GM23338 (cell line): ENCODE measurements at regions not wholly inside any gene's neighbourhood (a gene's known extent, or its start where the extent isn't known, plus 50 kb on each side); places are given as distances from the start of the nearest gene placed in this dataset.

Source experiments
- ATAC-seq: fragments of 200-7000 bp; cut with Tn5 transposase; 3 replicates; pipeline ENCODE4 v1.9.1; 2020
- DNase-seq: peaks from one replicate; pipeline ENCODE4 v3.0.0-alpha.2; 2015; ENCODE audit warnings: low spot score
- H2AFZ ChIP-seq: fragments of 200-600 bp; sonication (generic); 2 replicates; pipeline ENCODE4 v1.8.0; 2016; ENCODE audit warnings: antibody characterized with exemption, mild to moderate bottlenecking, moderate library complexity
- H3F3A ChIP-seq: fragments of 200-600 bp; sonication (generic); replicated peaks from 2 replicates; pipeline ENCODE4 v1.8.0; 2017; ENCODE audit warnings: antibody characterized with exemption, mixed run types, low read depth
- H3K27ac ChIP-seq: fragments of 200-600 bp; sonication (generic); 2 replicates; pipeline ENCODE4 v1.6.1; 2016; ENCODE audit warnings: low read depth
- H3K27me3 ChIP-seq: fragments of 200-600 bp; sonication (generic); 2 replicates; pipeline ENCODE4 v1.8.0; 2016; ENCODE audit warnings: mild to moderate bottlenecking, mixed run types, moderate library complexity; ENCODE audit not compliant: insufficient read depth
- H3K36me3 ChIP-seq: fragments of 200-600 bp; sonication (generic); 2 replicates; pipeline ENCODE4 v1.8.0; 2016; ENCODE audit warnings: mild to moderate bottlenecking; ENCODE audit not compliant: insufficient read depth
- H3K4me1 ChIP-seq: fragments of 200-600 bp; sonication (generic); 2 replicates; pipeline ENCODE4 v1.8.0; 2016; ENCODE audit warnings: mild to moderate bottlenecking, moderate library complexity; ENCODE audit not compliant: insufficient read depth
- H3K4me2 ChIP-seq: fragments of 200-600 bp; sonication (generic); 2 replicates; pipeline ENCODE4 v1.7.1; 2017; ENCODE audit warnings: mixed run types
- H3K4me3 ChIP-seq: fragments of 200-600 bp; sonication (generic); 2 replicates; pipeline ENCODE4 v1.6.1; 2016; ENCODE audit warnings: mixed run types
- H3K79me2 ChIP-seq: fragments of 200-600 bp; sonication (generic); replicated peaks from 2 replicates; pipeline ENCODE4 v1.8.0; 2017; ENCODE audit warnings: mild to moderate bottlenecking; ENCODE audit not compliant: insufficient read depth
- H3K9me2 ChIP-seq: fragments of 200-600 bp; sonication (generic); 2 replicates; pipeline ENCODE4 v1.8.0; 2017; ENCODE audit not compliant: insufficient read depth
- H4K20me1 ChIP-seq: fragments of 200-600 bp; sonication (generic); replicated peaks from 2 replicates; pipeline ENCODE4 v1.8.0; 2017; ENCODE audit warnings: mild to moderate bottlenecking; ENCODE audit not compliant: insufficient read depth
- H3K27ac Mint-ChIP-seq: 2 replicates; pipeline ENCODE4 v1.8.0; 2020; ENCODE audit warnings: inconsistent platforms, mild to moderate bottlenecking, moderate library complexity, mixed read lengths
- H3K27me3 Mint-ChIP-seq: 3 replicates; pipeline ENCODE4 v1.8.0; 2022; ENCODE audit warnings: low read depth, mild to moderate bottlenecking, moderate library complexity, mixed read lengths, inconsistent platforms; ENCODE audit not compliant: insufficient read depth, poor library complexity
- H3K36me3 Mint-ChIP-seq: 3 replicates; pipeline ENCODE4 v1.8.0; 2021; ENCODE audit warnings: low read depth, mild to moderate bottlenecking, inconsistent platforms, moderate library complexity, mixed read lengths
- H3K4me1 Mint-ChIP-seq: 3 replicates; pipeline ENCODE4 v1.8.0; 2020; ENCODE audit warnings: mild to moderate bottlenecking, inconsistent platforms, mixed read lengths
- H3K4me3 Mint-ChIP-seq: 3 replicates; pipeline ENCODE4 v1.8.0; 2021; ENCODE audit warnings: moderate library complexity, mild to moderate bottlenecking, inconsistent platforms, mixed read lengths
- H3K9me3 Mint-ChIP-seq: 3 replicates; pipeline ENCODE4 v1.8.0; 2020; ENCODE audit warnings: moderate library complexity, mild to moderate bottlenecking, inconsistent platforms, mixed read lengths
- CREB1 ChIP-seq: fragments of 250-450 bp; sonication (Bioruptor Pico); IDR thresholded peaks from 2 replicates; pipeline ENCODE4 v1.5.0; 2020; ENCODE audit warnings: low read depth, mild to moderate bottlenecking, moderate library complexity
- EZH2 ChIP-seq: fragments of 200-600 bp; sonication (generic); IDR thresholded peaks from one replicate; pipeline ENCODE4 v1.8.0; 2017; ENCODE audit warnings: antibody characterized with exemption, mild to moderate bottlenecking, low read depth; ENCODE audit not compliant: unreplicated experiment
- EZH2phosphoT487 ChIP-seq: fragments of 200-600 bp; sonication (generic); IDR thresholded peaks from one replicate; pipeline ENCODE4 v1.8.1; 2018; ENCODE audit warnings: antibody characterized with exemption; ENCODE audit not compliant: unreplicated experiment
- JUNB ChIP-seq: IDR thresholded peaks from one replicate; pipeline ENCODE4 v1.6.1; 2016; ENCODE audit warnings: antibody characterized with exemption; ENCODE audit not compliant: unreplicated experiment
- NANOG ChIP-seq: IDR thresholded peaks from 2 replicates; pipeline ENCODE4 v1.6.1; 2016; ENCODE audit warnings: antibody characterized with exemption, borderline replicate concordance
- POLR2AphosphoS5 ChIP-seq: IDR thresholded peaks from 2 replicates; pipeline ENCODE4 v1.6.1; 2016; ENCODE audit warnings: antibody characterized with exemption, low read depth
- STAT1 ChIP-seq: IDR thresholded peaks from one replicate; pipeline ENCODE4 v1.6.1; 2016; ENCODE audit warnings: antibody characterized with exemption; ENCODE audit not compliant: unreplicated experiment
- ZNF114 ChIP-seq: fragments of 250-450 bp; sonication (Bioruptor Pico); IDR thresholded peaks from 2 replicates; pipeline ENCODE4 v1.5.0; 2020; ENCODE audit warnings: mild to moderate bottlenecking, moderate library complexity
- ZNF331 ChIP-seq: fragments of 250-450 bp; sonication (Bioruptor Pico); IDR thresholded peaks from 2 replicates; pipeline ENCODE4 v1.5.0; 2020; ENCODE audit warnings: low read depth, mild to moderate bottlenecking, moderate library complexity
- TF ChIP-seq, protein P1 (sequence below): IDR thresholded peaks from one replicate; pipeline ENCODE4 v1.6.1; 2018; ENCODE audit warnings: antibody characterized with exemption; ENCODE audit not compliant: unreplicated experiment
- TF ChIP-seq, protein P2 (sequence below), 2 experiments: fragments of 200-600 bp in 1 of 2; sonication (generic) in 1 of 2; conservative IDR thresholded peaks; 2 replicates each; pipeline versions ENCODE4 v1.5.1 to v1.6.1; 2016 to 2017; ENCODE audit warnings: antibody characterized with exemption in 2 of 2, low read depth in 2 of 2, mild to moderate bottlenecking in 2 of 2, moderate library complexity in 1 of 2
- TF ChIP-seq, protein P3 (sequence below): fragments of 250-450 bp; sonication (Bioruptor Pico); IDR thresholded peaks from 2 replicates; pipeline ENCODE4 v1.5.0; 2020; ENCODE audit warnings: mild to moderate bottlenecking, moderate library complexity
- TF ChIP-seq, protein P4 (sequence below): IDR thresholded peaks from 2 replicates; pipeline ENCODE4 v1.6.1; 2016; ENCODE audit warnings: antibody characterized with exemption

DNA sequence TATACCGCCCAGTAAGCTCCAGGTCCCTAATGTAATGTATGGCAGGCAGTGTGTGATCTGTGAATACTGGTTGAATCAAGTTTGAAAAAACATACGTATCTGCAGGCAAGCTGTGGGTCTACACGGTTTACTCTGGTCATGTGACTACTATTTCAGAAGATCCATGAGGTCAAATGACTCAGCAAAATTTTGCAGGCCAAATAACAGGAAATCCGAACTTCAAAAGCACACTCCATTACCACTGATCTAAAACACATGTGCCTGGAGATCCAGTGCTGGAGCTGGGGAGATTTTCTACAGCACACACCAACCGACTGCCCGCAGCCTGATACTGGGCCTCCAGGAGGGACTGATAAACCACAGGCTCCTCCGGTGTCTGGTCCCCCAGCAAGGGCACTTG is 64.5 kb upstream of the SLC44A3 start:
- ATAC-seq (no peak), DNase-seq (no peak)
- Mint-ChIP-seq H3K9me3 (peaks cover 8% of the 10 kb centered on the region; the same call in 2 of the 3 replicates), H3K27me3 (no peaks in the 10 kb centered on the region), H3K27ac (peak overlapping the region; percentile 11; the same call in 1 of the 2 replicates), H3K4me1 (peaks cover 12% of the 10 kb centered on the region), H3K36me3 (no peaks in the 10 kb centered on the region), H3K4me3 (no peak overlapping the region)
- H3K27me3 ChIP-seq: no peaks in the 10 kb centered on the region
- H3K27ac ChIP-seq: no peak overlapping the region
- no peak overlapping the region for H3K4me3 ChIP-seq
- no peaks in the 10 kb centered on the region for H4K20me1 ChIP-seq
- H3F3A ChIP-seq: no peaks in the 10 kb centered on the region
- TF ChIP-seq, protein P1, sequence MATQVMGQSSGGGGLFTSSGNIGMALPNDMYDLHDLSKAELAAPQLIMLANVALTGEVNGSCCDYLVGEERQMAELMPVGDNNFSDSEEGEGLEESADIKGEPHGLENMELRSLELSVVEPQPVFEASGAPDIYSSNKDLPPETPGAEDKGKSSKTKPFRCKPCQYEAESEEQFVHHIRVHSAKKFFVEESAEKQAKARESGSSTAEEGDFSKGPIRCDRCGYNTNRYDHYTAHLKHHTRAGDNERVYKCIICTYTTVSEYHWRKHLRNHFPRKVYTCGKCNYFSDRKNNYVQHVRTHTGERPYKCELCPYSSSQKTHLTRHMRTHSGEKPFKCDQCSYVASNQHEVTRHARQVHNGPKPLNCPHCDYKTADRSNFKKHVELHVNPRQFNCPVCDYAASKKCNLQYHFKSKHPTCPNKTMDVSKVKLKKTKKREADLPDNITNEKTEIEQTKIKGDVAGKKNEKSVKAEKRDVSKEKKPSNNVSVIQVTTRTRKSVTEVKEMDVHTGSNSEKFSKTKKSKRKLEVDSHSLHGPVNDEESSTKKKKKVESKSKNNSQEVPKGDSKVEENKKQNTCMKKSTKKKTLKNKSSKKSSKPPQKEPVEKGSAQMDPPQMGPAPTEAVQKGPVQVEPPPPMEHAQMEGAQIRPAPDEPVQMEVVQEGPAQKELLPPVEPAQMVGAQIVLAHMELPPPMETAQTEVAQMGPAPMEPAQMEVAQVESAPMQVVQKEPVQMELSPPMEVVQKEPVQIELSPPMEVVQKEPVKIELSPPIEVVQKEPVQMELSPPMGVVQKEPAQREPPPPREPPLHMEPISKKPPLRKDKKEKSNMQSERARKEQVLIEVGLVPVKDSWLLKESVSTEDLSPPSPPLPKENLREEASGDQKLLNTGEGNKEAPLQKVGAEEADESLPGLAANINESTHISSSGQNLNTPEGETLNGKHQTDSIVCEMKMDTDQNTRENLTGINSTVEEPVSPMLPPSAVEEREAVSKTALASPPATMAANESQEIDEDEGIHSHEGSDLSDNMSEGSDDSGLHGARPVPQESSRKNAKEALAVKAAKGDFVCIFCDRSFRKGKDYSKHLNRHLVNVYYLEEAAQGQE: no peak
- TF ChIP-seq, protein P2, sequence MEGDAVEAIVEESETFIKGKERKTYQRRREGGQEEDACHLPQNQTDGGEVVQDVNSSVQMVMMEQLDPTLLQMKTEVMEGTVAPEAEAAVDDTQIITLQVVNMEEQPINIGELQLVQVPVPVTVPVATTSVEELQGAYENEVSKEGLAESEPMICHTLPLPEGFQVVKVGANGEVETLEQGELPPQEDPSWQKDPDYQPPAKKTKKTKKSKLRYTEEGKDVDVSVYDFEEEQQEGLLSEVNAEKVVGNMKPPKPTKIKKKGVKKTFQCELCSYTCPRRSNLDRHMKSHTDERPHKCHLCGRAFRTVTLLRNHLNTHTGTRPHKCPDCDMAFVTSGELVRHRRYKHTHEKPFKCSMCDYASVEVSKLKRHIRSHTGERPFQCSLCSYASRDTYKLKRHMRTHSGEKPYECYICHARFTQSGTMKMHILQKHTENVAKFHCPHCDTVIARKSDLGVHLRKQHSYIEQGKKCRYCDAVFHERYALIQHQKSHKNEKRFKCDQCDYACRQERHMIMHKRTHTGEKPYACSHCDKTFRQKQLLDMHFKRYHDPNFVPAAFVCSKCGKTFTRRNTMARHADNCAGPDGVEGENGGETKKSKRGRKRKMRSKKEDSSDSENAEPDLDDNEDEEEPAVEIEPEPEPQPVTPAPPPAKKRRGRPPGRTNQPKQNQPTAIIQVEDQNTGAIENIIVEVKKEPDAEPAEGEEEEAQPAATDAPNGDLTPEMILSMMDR (conservative IDR thresholded peaks at IDR 0.05; ENCODE audit: low read depth in 2 of 2): no peak
- TF ChIP-seq NANOG (no peak), POLR2AphosphoS5 (no peak), EZH2 (no peak), ZNF331 (CRISPR knock-in tag) (no peak), JUNB (no peak), EZH2phosphoT487 (no peak), ZNF114 (CRISPR knock-in tag) (no peak), STAT1 (no peak), CREB1 (CRISPR knock-in tag) (no peak)
- TF ChIP-seq, protein P3, sequence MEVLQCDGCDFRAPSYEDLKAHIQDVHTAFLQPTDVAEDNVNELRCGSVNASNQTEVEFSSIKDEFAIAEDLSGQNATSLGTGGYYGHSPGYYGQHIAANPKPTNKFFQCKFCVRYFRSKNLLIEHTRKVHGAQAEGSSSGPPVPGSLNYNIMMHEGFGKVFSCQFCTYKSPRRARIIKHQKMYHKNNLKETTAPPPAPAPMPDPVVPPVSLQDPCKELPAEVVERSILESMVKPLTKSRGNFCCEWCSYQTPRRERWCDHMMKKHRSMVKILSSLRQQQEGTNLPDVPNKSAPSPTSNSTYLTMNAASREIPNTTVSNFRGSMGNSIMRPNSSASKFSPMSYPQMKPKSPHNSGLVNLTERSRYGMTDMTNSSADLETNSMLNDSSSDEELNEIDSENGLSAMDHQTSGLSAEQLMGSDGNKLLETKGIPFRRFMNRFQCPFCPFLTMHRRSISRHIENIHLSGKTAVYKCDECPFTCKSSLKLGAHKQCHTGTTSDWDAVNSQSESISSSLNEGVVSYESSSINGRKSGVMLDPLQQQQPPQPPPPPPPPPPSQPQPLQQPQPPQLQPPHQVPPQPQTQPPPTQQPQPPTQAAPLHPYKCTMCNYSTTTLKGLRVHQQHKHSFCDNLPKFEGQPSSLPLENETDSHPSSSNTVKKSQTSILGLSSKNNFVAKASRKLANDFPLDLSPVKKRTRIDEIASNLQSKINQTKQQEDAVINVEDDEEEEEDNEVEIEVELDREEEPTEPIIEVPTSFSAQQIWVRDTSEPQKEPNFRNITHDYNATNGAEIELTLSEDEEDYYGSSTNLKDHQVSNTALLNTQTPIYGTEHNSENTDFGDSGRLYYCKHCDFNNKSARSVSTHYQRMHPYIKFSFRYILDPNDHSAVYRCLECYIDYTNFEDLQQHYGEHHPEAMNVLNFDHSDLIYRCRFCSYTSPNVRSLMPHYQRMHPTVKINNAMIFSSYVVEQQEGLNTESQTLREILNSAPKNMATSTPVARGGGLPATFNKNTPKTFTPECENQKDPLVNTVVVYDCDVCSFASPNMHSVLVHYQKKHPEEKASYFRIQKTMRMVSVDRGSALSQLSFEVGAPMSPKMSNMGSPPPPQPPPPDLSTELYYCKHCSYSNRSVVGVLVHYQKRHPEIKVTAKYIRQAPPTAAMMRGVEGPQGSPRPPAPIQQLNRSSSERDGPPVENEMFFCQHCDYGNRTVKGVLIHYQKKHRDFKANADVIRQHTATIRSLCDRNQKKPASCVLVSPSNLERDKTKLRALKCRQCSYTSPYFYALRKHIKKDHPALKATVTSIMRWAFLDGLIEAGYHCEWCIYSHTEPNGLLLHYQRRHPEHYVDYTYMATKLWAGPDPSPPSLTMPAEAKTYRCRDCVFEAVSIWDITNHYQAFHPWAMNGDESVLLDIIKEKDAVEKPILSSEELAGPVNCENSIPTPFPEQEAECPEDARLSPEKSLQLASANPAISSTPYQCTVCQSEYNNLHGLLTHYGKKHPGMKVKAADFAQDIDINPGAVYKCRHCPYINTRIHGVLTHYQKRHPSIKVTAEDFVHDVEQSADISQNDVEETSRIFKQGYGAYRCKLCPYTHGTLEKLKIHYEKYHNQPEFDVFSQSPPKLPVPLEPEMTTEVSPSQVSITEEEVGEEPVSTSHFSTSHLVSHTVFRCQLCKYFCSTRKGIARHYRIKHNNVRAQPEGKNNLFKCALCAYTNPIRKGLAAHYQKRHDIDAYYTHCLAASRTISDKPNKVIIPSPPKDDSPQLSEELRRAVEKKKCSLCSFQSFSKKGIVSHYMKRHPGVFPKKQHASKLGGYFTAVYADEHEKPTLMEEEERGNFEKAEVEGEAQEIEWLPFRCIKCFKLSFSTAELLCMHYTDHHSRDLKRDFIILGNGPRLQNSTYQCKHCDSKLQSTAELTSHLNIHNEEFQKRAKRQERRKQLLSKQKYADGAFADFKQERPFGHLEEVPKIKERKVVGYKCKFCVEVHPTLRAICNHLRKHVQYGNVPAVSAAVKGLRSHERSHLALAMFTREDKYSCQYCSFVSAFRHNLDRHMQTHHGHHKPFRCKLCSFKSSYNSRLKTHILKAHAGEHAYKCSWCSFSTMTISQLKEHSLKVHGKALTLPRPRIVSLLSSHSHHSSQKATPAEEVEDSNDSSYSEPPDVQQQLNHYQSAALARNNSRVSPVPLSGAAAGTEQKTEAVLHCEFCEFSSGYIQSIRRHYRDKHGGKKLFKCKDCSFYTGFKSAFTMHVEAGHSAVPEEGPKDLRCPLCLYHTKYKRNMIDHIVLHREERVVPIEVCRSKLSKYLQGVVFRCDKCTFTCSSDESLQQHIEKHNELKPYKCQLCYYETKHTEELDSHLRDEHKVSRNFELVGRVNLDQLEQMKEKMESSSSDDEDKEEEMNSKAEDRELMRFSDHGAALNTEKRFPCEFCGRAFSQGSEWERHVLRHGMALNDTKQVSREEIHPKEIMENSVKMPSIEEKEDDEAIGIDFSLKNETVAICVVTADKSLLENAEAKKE: no peak
- TF ChIP-seq, protein P4, sequence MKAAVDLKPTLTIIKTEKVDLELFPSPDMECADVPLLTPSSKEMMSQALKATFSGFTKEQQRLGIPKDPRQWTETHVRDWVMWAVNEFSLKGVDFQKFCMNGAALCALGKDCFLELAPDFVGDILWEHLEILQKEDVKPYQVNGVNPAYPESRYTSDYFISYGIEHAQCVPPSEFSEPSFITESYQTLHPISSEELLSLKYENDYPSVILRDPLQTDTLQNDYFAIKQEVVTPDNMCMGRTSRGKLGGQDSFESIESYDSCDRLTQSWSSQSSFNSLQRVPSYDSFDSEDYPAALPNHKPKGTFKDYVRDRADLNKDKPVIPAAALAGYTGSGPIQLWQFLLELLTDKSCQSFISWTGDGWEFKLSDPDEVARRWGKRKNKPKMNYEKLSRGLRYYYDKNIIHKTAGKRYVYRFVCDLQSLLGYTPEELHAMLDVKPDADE: no peak
- H3K79me2 ChIP-seq: no peaks in the 10 kb centered on the region
- peaks cover 15% of the 10 kb centered on the region for H3K4me1 ChIP-seq
- no peaks in the 10 kb centered on the region for H3K9me2 ChIP-seq
- H3K36me3 ChIP-seq: no peaks in the 10 kb centered on the region
- H3K4me2 ChIP-seq: no peak overlapping the region
- H2AFZ ChIP-seq: peak overlapping the region; percentile 74; the same call in 1 of the 2 replicates
